ENCODE measurements at regions not wholly inside any gene's neighbourhood (a gene's known extent, or its start where the extent isn't known, plus 50 kb on each side); places are given as distances from the start of the nearest gene placed in this dataset.

DNA sequence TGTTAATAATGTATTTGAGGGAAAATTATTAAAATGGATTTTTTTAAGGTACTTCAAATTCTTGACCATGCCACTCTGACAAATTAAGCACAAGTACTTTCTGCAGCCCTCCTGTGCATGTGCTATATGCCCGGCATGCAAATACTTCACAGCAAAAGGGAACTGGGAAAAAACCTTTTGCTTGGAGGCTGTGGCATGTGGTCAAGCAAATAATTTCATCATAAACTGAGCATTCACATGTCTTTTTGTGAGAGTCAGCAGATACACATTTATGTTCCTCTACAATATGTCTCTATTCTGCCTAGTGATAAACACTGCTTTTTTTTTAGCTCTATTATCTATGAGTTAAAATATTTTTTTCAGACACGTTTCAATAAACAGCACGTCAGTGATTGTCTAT is 53.7 kb upstream of the SEMA3A start:
- peaks cover 10 to 25% of the 10 kb centered on the region in 2 donors for H3K4me1 ChIP-seq
- no peak overlapping the region for H3K4me3 ChIP-seq
- TF ChIP-seq CTCF (IDR thresholded peaks at IDR 0.05): no peak
- DNase-seq (peak in 1 of 4 donors; percentile 30), ATAC-seq (peak; percentile 69)
- H3K27ac ChIP-seq: peak overlapping the region; percentile 68 to 75
- intact Hi-C loops (cut with DNase I): no loop called here
- no peaks in the 10 kb centered on the region for H3K27me3 ChIP-seq
- H3K9me3 ChIP-seq: peaks cover 0 to 14% of the 10 kb centered on the region in 2 donors
- no peaks in the 10 kb centered on the region for H3K36me3 ChIP-seq

GRCh38 chr7:84247591-84247990 is 53.0 kb upstream of the SEMA3A start:
- Histone ChIP-seq H3K4me3 (no peak overlapping the region), H3K9me3 (peaks cover 0 to 14% of the 10 kb centered on the region in 2 donors), H3K27ac (peak overlapping the region in 1 of 2 donors; percentile 75), H3K27me3 (no peaks in the 10 kb centered on the region), H3K36me3 (no peaks in the 10 kb centered on the region), H3K4me1 (peaks cover 10 to 25% of the 10 kb centered on the region in 2 donors)
- no peak for DNase-seq
- no peak for TF ChIP-seq CTCF (IDR thresholded peaks at IDR 0.05)
- peak; percentile 70 for ATAC-seq
- intact Hi-C loops (cut with DNase I): no loop called here

DNA sequence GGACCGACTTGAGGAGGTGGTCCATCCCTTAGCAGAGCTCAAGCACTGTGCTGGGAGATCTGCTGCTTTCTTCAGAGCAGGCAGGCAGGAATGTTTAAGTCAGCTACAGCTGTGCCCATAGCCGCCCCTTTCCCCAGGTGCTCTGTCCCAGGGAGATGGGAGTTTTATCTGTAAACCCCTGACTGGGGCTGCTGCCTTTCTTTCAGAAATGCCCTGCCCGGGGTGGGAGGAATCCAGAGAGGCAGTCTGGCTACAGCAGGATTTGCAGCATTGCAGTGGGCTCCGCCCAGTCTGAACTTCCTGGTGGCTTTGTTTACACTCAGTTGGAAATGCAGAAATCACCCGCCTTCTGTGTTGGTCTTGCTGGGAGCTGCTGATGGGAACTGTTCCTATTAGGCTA is 51.2 kb upstream of the SEMA3A start:
- H3K9me3 ChIP-seq: peaks cover 0 to 24% of the 10 kb centered on the region in 2 donors
- no peak for ATAC-seq

More for the DNA sequence above, 51.2 kb upstream of the SEMA3A start:
- no peaks in the 10 kb centered on the region for H3K27me3 ChIP-seq
- H3K4me1 ChIP-seq: peaks cover 10 to 25% of the 10 kb centered on the region in 2 donors
- H3K36me3 ChIP-seq: no peaks in the 10 kb centered on the region
- no peak overlapping the region for H3K4me3 ChIP-seq
- peak in 2 of 4 donors; percentile 54 for DNase-seq
- no peak overlapping the region for H3K27ac ChIP-seq
- intact Hi-C loops (cut with DNase I): no loop called here
- no peak for TF ChIP-seq CTCF (IDR thresholded peaks at IDR 0.05)
